ENCODE measurements at regions not wholly inside any gene's neighbourhood (a gene's known extent, or its start where the extent isn't known, plus 50 kb on each side); places are given as distances from the start of the nearest gene placed in this dataset.
"Not testable (repeated sequence)": the region's sequence is repeated elsewhere in the genome, so short reads cannot be mapped to it uniquely, and the experiment has no call there.

GRCh38 chr2:7763418-7763817, 846.2 kb downstream of the RNF144A start:
- TF ChIP-seq, protein P1, sequence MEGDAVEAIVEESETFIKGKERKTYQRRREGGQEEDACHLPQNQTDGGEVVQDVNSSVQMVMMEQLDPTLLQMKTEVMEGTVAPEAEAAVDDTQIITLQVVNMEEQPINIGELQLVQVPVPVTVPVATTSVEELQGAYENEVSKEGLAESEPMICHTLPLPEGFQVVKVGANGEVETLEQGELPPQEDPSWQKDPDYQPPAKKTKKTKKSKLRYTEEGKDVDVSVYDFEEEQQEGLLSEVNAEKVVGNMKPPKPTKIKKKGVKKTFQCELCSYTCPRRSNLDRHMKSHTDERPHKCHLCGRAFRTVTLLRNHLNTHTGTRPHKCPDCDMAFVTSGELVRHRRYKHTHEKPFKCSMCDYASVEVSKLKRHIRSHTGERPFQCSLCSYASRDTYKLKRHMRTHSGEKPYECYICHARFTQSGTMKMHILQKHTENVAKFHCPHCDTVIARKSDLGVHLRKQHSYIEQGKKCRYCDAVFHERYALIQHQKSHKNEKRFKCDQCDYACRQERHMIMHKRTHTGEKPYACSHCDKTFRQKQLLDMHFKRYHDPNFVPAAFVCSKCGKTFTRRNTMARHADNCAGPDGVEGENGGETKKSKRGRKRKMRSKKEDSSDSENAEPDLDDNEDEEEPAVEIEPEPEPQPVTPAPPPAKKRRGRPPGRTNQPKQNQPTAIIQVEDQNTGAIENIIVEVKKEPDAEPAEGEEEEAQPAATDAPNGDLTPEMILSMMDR (IDR thresholded peaks at IDR 0.05 in 2 of 3, conservative IDR thresholded peaks at IDR 0.05 in 1 of 3; ENCODE audit: insufficient read depth in 2 of 3, low read depth in 1 of 3, low read length in 3 of 3) = not testable (repeated sequence)
- not testable (repeated sequence) for TF ChIP-seq POLR2AphosphoS5 (IDR thresholded peaks at IDR 0.05; ENCODE audit: control insufficient read depth, insufficient read depth, low read depth, low read length); ZBTB26 (CRISPR knock-in tag; IDR thresholded peaks at IDR 0.05); POLR2A (conservative IDR thresholded peaks at IDR 0.05); CREM (IDR thresholded peaks at IDR 0.05; ENCODE audit: low read depth)
- TF ChIP-seq, protein P2, sequence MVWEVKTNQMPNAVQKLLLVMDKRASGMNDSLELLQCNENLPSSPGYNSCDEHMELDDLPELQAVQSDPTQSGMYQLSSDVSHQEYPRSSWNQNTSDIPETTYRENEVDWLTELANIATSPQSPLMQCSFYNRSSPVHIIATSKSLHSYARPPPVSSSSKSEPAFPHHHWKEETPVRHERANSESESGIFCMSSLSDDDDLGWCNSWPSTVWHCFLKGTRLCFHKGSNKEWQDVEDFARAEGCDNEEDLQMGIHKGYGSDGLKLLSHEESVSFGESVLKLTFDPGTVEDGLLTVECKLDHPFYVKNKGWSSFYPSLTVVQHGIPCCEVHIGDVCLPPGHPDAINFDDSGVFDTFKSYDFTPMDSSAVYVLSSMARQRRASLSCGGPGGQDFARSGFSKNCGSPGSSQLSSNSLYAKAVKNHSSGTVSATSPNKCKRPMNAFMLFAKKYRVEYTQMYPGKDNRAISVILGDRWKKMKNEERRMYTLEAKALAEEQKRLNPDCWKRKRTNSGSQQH (CRISPR knock-in tag; IDR thresholded peaks at IDR 0.05) = not testable (repeated sequence)

Data from K562 (cell line).